GM19452 (cell line): ENCODE measurements at regions not wholly inside any gene's neighbourhood (a gene's known extent, or its start where the extent isn't known, plus 50 kb on each side); places are given as distances from the start of the nearest gene placed in this dataset.

ENCODE experiments used
- ATAC-seq: cut with Tn5 transposase; IDR thresholded peaks from one replicate; pipeline ENCODE4 v1.9.1; 2021; ENCODE audit not compliant: unreplicated experiment

DNA sequence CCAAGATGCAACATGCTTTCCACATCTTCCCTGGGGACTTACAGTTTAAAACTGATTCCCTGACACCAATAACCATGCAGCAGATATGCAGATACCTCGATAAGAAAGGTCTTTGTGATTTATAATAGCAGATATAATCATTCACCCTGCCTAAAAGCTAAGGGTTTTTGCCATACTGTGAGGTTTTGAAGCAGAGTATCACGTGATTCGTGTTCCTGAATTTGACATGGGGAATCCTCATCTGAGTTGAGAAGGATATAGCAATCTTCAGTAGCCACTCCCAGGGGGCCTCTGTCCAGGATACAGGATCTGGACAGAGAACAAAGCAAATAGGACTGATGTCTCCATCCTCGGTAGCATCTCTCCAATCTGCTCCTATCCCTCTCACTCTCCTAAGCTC lies 79.1 kb upstream of the SDK2 start:
- ATAC-seq, result no peak

- no peak for ATAC-seq
These were observed 80.1 kb upstream of the SDK2 start for GRCh38 chr17:73724341-73724740.

DNA sequence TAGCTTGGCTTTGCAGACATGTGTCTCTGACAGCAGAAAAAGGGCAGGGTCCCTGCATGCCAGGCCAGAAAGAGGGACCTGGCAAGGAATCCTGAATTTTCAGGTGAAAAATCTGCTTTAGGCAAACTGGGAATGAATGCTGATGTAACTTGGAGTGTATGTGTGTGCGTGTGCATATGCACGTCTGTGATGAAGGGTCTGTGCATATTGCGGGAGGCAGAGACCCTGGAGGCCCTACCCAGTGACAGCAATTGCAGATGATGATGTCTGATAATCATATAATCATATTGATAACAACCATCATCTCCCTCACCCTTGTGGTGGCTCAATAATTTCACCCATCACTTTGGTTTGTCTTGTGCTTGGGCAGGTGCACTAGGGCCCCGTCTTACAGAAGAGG lies 80.7 kb upstream of the SDK2 start:
- ATAC-seq, result no peak

DNA sequence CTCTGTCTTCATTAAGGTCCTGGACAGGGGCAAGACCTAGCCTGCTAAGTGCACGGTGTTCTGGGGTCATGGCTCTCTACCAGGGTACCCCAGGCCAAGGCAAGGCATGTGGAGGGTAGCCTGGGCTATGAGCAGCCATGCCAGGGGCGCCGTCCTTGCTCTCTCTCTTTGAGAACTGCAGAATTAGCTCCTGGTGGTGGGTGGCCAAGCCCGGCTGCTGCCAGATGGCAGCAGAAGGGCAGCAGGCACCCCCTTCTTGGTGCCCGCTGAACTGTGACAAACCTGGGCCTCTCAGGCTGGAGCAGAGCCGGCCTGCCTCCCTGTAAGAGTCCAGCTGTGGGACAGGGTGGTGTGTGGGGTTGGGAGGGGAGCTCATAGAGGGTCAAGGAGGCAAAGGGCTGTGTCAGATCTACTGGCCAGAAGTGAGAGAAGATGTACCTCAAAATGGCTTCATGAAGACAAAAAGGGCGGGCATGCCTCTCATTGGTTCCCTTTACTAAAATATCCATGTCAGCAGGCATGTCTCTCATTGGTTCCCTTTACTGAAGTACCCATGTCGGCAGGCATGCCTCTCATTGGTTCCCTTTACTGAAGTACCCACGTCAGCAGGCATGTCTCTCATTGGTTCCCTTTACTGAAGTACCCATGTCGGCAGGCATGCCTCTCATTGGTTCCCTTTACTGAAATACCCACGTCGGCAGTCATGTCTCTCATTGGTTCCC lies 81.7 kb upstream of the SDK2 start:
- ATAC-seq, result no peak

GRCh38 chr17:73727941-73728340 lies 83.7 kb upstream of the SDK2 start:
- ATAC-seq, result no peak

GRCh38 chr17:73729101-73729500 lies 84.9 kb upstream of the SDK2 start:
- no peak for ATAC-seq

- no peak for ATAC-seq
These were observed 87.5 kb upstream of the SDK2 start for GRCh38 chr17:73731733-73732132.

GRCh38 chr17:73733517-73733916 lies 89.3 kb upstream of the SDK2 start:
- no peak for ATAC-seq

DNA sequence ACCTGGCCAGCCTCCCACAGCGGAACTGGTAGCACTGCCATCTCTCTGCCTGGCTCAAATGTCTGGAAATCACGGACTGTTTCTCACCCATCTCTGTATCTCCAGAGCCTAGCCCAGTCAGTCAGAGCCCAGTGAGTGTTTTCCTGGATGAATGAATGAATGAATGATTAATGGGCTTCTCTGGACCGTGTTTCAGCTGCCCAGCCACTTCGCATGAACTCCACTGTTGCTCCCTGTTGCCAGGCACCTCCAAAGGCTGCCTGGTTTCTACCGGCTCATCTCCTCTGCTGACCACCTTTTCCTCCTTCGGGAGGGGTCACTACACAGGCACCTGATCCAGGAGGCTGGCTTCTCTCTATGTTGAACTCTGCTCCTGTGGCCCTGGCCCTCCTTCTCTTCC lies 91.0 kb upstream of the SDK2 start:
- no peak for ATAC-seq

DNA sequence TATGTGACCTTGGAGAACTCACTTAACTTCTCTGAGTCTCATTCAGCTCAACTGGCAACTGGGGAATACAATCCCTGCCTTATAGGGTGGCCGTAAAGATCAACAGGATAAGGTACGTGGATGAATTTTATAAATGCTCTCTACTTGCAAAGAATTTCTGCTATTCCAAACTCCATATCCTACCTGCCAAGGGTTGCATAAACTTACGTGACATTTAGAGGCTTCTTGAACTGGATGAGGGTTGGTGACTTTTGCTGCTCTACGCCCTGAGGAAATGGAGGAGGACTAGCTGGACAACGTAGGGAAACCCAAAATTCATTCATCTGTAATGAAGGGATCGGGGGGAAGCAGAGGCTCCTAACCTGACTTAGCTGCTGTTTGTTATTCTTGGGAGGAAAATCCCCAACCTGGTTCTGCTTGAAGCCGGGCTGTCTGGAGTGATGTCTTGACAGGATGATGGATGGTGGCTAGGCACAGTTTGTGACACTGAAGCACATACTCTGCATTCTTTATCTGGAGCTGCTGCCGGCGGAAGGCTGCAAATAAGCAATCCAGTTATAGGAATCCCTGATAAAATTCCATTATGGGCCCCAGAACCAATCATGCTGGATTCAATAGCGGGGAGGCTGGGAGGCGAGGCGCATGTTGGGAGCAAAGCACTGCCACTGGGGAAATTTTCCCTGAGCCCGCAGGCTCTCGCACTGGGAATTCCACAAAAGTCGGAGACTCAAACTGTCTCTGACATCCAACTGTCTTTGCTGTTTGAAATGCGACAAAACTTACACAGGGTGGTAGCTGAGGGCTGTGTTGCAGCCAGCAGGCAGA lies 94.7 kb upstream of the SDK2 start:
- ATAC-seq, result no peak

- ATAC-seq, result no peak
These were observed 96.1 kb upstream of the SDK2 start for GRCh38 chr17:73740370-73740769.

GRCh38 chr17:73742948-73743381 lies 98.7 kb upstream of the SDK2 start:
- no peak for ATAC-seq

DNA sequence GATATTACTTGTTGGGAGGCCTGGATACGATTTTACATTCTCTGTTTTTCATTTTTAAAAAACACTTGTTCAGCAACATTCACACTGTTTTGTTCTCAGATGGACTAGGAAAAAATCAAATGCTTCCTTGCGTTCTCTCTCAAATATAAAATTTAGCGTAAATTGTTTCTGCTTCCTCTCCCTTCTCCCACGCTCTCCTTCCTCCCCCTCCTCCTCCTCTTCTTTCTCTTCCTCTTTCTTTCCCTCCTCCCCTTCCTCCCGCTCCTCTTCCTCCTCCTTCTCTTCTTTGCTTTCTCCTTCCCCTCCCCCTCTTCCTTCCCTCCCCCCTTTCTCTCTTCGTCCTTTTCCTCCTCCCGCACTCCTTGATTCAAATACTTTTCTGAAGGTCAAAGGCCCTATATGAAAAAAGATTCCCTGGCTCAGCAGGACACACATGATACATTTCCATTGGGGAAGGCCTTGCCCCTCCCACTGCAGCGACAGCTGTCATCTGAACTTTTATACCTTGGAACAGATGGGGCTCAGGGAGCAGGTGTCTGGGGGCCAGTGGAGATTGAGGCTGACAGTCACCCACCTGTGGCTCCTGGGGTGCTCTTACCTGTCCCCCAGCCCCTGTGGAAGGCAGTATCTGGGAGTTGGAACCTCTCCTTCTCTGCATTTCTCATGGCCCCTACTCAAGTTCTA lies 99.4 kb upstream of the SDK2 start:
- ATAC-seq, result no peak

GRCh38 chr17:73744411-73744810 lies 100.2 kb upstream of the SDK2 start:
- no peak for ATAC-seq

DNA sequence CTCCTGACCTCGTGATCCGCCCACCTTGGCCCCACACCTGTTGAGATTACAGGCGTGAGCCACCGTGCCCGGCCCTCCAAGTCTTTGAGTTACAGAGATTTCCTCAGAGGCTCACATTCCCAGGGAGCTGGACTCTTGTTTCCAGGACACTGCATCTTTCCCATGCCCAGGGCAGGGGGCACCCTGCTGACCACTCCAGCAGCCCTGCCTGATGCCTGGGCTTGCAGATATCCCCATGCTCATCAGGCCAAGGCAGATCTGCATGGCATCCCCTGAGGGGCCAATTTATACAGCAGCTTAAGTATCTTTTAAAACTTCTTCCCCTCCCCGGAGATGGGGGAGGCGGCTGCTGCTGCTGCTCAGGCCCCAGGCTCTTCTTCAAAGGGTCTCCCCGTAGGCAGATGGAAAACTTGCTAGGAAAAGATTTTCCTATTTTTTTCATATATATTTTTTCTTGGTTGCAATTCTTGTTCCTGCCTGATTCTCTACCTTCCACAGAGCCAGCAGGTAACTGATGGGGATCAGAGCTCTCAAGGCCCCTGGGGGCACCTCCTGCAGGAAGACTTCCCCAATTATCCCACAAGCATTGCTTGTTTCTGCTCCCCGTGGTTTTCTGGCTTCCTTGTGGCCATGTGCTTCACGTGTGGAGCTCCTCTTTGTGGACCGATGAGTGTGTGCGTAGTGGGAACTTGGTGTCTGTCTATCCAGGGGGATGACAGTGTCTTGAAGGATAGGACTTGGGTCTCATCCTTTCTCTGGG lies 102.2 kb upstream of the SDK2 start:
- no peak for ATAC-seq

DNA sequence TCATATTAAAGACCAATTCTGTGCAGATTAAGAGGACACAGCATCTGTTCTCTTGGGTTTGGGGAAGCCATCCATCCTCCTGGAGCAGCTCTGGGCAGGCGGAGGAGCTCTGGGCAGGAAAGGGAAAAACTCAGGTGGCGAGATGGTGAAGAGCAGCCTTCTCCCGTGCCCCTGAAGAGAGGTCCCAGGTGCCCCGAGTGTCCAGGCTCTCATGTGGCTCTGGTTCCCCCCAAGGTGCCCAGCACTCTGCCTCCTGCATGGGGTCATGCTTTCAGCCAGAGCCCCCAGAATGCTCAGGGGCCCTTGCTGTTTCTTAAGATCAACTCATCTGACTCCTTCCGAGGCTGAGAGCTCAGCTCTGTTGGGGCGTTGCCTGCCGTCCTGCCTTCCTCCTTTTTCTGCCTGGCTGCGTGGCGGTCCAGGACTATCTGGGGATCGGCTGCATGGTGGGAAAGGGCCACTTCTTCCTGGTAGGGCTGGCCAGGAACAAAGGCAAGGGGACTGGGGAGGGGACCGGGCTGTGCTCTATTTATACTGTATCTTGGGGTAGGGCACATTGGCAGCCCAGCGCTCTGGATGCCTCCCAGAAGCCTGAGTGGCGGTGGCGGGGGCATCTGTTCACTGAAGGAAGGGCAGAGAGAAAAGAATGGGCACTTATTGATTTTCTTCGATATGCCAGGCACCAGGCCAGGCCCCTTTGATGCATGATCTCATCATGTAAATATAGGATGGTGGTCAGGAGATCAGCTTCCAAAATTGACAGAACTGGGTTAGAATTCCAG lies 103.2 kb upstream of the SDK2 start:
- ATAC-seq, result no peak

- ATAC-seq, result no peak
These were observed 104.3 kb upstream of the SDK2 start for GRCh38 chr17:73748508-73748907.

DNA sequence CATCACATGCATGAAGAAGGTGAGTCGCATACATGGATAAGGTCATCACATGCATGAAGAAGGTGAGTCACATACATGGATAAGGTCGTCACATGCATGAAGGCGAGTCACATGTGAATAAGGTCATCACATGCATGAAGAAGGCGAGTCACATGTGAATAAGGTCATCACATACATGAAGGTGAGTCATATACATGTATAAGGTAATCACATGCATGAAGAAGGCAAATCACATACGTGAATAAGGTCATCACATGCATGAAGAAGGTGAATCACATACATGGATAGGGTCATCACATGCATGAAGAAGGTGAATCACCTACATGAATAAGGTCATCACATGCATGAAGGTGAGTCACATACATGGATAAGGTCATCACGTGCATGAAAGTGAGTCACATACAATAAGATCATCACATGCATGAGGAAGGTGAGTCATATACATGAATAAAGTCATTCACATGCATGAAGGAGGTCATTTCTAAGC lies 105.1 kb upstream of the SDK2 start:
- no peak for ATAC-seq

DNA sequence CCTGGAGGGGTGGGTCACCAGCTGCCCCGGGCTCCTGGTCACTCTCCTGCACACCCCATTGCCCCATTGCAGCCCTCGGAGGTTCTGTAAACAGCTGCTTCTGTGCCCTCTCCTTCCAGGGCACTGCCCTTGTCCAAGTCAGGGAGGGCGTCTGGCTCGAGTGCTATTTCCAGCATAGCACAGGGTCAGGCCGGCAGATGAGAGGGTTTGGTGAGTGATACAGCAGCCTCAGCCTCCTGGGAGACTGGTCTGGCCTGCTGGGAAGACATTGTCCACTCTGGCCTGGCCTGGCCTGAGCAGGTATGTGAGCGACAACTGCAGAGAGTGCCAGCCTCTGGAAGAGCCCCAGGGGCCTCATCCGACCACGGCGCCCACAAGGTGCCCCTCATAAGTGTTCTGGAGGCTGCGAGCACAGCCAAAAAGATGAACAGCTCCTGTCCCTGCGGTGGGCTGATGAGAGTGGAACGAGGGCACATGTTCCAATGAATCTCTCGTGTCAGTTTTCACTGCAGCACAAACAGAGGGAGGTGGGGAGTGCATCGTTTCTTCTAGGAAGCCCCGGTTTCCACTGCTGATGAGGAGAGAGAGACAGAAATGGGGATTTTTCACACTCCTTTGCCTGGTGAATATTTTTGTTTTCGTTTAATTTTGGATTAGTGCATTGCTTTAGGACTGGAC lies 105.8 kb upstream of the SDK2 start:
- no peak for ATAC-seq

DNA sequence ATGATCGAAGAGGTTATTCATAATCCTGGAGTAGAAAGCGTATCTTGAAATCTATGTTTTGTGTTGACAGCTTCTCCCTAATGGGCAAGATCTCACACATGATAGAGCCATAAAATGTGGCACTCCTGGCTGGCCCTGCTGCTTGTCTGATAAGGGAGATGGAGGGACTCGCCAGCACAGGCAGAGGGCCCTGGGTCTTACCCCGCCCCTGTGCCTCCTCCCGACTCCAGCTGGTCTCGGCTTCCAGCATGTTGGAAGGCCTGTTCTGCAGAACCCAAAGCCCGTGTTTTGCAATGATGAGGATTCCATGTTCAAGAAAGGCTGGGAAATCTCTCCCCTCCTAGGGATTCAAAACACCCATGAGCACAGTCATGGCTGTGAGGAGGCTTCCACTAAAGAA lies 106.7 kb upstream of the SDK2 start:
- ATAC-seq, result no peak
